Epithelial cell of proximal tubule (primary cell): ENCODE measurements at regions not wholly inside any gene's neighbourhood (a gene's known extent, or its start where the extent isn't known, plus 50 kb on each side); places are given as distances from the start of the nearest gene placed in this dataset.
"Not testable (repeated sequence)": the region's sequence is repeated elsewhere in the genome, so short reads cannot be mapped to it uniquely, and the experiment has no call there.

Experiments
- DNase-seq: peaks from one replicate; pipeline ENCODE4 v3.0.0-alpha.2; 2011; ENCODE audit warnings: low read depth
- H3K4me3 ChIP-seq: 2 replicates; pipeline ENCODE4 v1.5.1; 2011; ENCODE audit warnings: low read depth, mild to moderate bottlenecking, low read length
- TF ChIP-seq, protein P1 (sequence below): conservative IDR thresholded peaks from 2 replicates; pipeline ENCODE4 v1.5.1; 2012; ENCODE audit warnings: low read depth, mild to moderate bottlenecking, low read length

GRCh38 chr6:139518556-139519091, 144.2 kb upstream of the CITED2 start:
- no peak overlapping the region for H3K4me3 ChIP-seq
- DNase-seq = no peak
- TF ChIP-seq, protein P1, sequence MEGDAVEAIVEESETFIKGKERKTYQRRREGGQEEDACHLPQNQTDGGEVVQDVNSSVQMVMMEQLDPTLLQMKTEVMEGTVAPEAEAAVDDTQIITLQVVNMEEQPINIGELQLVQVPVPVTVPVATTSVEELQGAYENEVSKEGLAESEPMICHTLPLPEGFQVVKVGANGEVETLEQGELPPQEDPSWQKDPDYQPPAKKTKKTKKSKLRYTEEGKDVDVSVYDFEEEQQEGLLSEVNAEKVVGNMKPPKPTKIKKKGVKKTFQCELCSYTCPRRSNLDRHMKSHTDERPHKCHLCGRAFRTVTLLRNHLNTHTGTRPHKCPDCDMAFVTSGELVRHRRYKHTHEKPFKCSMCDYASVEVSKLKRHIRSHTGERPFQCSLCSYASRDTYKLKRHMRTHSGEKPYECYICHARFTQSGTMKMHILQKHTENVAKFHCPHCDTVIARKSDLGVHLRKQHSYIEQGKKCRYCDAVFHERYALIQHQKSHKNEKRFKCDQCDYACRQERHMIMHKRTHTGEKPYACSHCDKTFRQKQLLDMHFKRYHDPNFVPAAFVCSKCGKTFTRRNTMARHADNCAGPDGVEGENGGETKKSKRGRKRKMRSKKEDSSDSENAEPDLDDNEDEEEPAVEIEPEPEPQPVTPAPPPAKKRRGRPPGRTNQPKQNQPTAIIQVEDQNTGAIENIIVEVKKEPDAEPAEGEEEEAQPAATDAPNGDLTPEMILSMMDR = no peak

DNA sequence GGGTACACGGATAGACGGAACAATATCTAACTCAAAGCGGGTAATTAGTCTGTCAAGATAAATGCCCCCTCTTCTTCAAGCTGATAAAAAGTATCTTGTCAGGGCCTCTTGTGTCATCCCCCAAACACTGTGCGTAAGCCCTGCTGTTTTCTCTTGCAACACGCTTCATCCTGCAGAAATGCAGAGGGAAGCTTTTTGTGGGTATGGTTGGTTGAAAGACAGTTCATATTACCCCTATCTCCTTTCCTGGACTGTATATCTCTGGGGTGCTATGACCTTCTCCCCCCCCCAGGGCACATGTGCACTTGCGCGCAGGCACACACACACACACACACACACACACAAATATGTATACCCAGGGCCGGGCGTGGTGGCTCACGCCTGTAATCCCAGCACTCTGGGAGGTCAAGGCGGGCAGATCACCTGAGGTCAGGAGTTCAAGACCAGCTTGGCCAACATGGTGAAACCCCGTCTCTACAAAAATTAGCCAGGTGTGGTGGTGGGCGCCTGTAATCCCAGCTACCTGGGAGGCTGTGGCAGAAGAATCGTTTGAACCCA, 143.6 kb upstream of the CITED2 start:
- not testable (repeated sequence) for DNase-seq

GRCh38 chr6:139515511-139515910, 141.1 kb upstream of the CITED2 start:
- no peak overlapping the region for H3K4me3 ChIP-seq
- TF ChIP-seq, protein P1 = no peak
- no peak for DNase-seq

More for the DNA sequence above, 143.6 kb upstream of the CITED2 start:
- H3K4me3 ChIP-seq = not testable (repeated sequence)

- no peak overlapping the region for H3K4me3 ChIP-seq
- TF ChIP-seq, protein P1 = no peak
- DNase-seq = no peak
Measured at GRCh38 chr6:139514819-139515218, 140.4 kb upstream of the CITED2 start.

- no peak overlapping the region for H3K4me3 ChIP-seq
- TF ChIP-seq, protein P1 = no peak
- DNase-seq = no peak
Measured at GRCh38 chr6:139510040-139510790, 135.8 kb upstream of the CITED2 start.

DNA sequence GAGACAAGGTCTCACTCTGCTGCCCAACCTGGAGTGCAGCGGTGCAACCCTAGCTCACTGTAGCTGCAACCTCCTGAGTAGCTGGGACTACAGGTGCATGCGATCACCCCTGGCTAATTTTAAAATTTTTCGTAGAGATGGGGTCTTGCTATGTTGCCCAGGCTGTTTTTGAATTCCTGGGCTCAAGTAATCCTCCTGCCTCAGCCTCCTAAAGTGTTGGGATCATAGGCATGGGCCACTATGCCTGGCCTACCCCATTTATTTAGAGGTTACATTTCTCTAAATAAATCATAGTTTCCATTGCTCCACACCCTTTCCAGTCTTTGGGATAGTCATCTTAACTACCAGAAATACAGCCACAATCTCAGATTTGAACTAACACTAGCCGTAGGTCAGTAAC, 134.7 kb upstream of the CITED2 start:
- H3K4me3 ChIP-seq = no peak overlapping the region
- DNase-seq = no peak
- TF ChIP-seq, protein P1 = no peak

- DNase-seq = no peak
- H3K4me3 ChIP-seq = no peak overlapping the region
- TF ChIP-seq, protein P1 = no peak
Measured at GRCh38 chr6:139508576-139508975, 134.1 kb upstream of the CITED2 start.
